OCI-LY7 (cell line): ENCODE measurements at regions not wholly inside any gene's neighbourhood (a gene's known extent, or its start where the extent isn't known, plus 50 kb on each side); places are given as distances from the start of the nearest gene placed in this dataset.
"Not testable (repeated sequence)": the region's sequence is repeated elsewhere in the genome, so short reads cannot be mapped to it uniquely, and the experiment has no call there.

Source experiments
- EZH2phosphoT487 ChIP-seq: fragments of 200-600 bp; sonication (generic); IDR thresholded peaks from 2 replicates; pipeline ENCODE4 v1.6.1; 2018; ENCODE audit warnings: low read depth, borderline replicate concordance, mild to moderate bottlenecking, mixed run types, antibody characterized with exemption, low read length, moderate library complexity, mixed read lengths
- TF ChIP-seq, protein P1 (sequence below): fragments of 200-600 bp; sonication (generic); conservative IDR thresholded peaks from 2 replicates; pipeline ENCODE4 v1.5.1; 2014; ENCODE audit warnings: mild to moderate bottlenecking, antibody characterized with exemption, low read length, moderate library complexity, mixed read lengths

DNA sequence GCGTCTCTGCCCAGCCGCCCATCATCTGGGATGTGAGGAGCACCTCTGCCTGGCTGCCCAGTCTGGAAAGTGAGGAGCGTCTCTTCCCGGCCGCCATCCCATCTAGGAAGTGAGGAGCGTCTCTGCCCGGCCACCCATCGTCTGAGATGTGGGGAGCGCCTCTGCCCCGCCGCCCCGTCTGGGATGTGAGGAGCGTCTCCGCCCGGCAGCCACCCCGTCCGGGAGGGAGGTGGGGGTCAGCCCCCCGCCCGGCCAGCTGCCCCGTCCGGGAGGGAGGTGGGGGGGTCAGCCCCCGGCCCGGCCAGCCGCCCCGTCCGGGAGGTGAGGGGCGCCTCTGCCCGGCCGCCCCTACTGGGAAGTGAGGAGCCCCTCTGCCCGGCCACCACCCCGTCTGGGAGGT is 57.9 kb upstream of the SLC47A1 start:
- TF ChIP-seq, protein P1, sequence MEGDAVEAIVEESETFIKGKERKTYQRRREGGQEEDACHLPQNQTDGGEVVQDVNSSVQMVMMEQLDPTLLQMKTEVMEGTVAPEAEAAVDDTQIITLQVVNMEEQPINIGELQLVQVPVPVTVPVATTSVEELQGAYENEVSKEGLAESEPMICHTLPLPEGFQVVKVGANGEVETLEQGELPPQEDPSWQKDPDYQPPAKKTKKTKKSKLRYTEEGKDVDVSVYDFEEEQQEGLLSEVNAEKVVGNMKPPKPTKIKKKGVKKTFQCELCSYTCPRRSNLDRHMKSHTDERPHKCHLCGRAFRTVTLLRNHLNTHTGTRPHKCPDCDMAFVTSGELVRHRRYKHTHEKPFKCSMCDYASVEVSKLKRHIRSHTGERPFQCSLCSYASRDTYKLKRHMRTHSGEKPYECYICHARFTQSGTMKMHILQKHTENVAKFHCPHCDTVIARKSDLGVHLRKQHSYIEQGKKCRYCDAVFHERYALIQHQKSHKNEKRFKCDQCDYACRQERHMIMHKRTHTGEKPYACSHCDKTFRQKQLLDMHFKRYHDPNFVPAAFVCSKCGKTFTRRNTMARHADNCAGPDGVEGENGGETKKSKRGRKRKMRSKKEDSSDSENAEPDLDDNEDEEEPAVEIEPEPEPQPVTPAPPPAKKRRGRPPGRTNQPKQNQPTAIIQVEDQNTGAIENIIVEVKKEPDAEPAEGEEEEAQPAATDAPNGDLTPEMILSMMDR = not testable (repeated sequence)
- TF ChIP-seq EZH2phosphoT487 = not testable (repeated sequence)
